ENCODE measurements at regions not wholly inside any gene's neighbourhood (a gene's known extent, or its start where the extent isn't known, plus 50 kb on each side); places are given as distances from the start of the nearest gene placed in this dataset.
"Not testable (repeated sequence)": the region's sequence is repeated elsewhere in the genome, so short reads cannot be mapped to it uniquely, and the experiment has no call there.

DNA sequence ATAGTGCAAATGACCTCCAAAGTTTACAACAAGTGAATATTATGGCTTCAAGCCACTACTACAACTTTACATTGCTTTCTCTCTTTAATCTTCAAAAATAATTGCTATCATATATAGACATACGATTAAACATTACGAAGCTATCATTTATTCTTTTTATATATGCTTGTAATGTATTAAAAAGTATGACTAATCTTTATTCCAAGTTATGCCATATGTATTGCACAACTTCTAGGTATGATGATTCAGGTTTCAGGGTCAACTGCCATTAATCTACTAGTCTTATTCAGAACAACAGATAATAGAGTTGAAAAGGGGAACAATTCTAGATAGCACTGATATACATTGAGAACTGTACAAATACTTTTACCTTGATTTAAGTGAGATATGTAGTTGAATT, 506.2 kb upstream of the TMEFF2 start:
- intact Hi-C loops (cut with DNase I): no loop called here
- DNase-seq: no peak
- no peak overlapping the region for H3K27ac ChIP-seq (ENCODE audit: low read length)
- 59% methylated on average over 2 of the region's 2 CpGs for WGBS
- H3K4me3 ChIP-seq (ENCODE audit: low read length): no peak overlapping the region
- ATAC-seq: no peak
- no peaks in the 10 kb centered on the region for H3K4me1 ChIP-seq (ENCODE audit: control insufficient read depth, insufficient read depth, low read length)
- no peaks in the 10 kb centered on the region for H3K9me3 ChIP-seq (ENCODE audit: control insufficient read depth, low read length)
- H3K27me3 ChIP-seq (ENCODE audit: control insufficient read depth, insufficient read depth): no peaks in the 10 kb centered on the region

DNA sequence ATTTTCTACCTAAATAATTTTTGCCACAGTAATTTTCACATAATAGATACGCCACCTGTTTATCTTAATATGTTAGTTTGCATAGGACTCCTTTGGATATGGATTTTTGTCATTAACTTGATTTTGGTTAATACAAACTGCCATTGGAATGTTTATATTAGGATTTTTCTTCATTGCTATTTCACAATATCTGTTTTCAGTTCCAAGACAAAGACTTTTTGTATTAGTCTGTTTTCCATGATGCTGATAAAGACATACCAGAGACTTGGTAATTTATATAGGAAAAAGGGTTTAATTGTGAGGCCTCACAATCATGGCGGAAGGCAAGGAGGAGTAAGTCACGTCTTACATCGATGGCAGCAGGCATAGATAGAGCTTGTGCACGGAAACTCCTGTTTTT, 503.1 kb upstream of the TMEFF2 start:
- ATAC-seq (no peak), DNase-seq (no peak)
- H3K4me3 ChIP-seq (ENCODE audit: low read length): no peak overlapping the region
- no peaks in the 10 kb centered on the region for H3K27me3 ChIP-seq (ENCODE audit: control insufficient read depth, insufficient read depth)
- H3K4me1 ChIP-seq (ENCODE audit: control insufficient read depth, insufficient read depth, low read length): no peaks in the 10 kb centered on the region
- H3K27ac ChIP-seq (ENCODE audit: low read length): no peak overlapping the region
- WGBS: 75% methylated on average over 5 of the region's 5 CpGs
- H3K9me3 ChIP-seq (ENCODE audit: control insufficient read depth, low read length): no peaks in the 10 kb centered on the region
- intact Hi-C loops (cut with DNase I): no loop called here

GRCh38 chr2:192696857-192697256, 502.1 kb upstream of the TMEFF2 start:
- intact Hi-C loops (cut with DNase I): no loop called here
- Histone ChIP-seq H3K4me3 (ENCODE audit: low read length) (no peak overlapping the region), H3K27me3 (ENCODE audit: control insufficient read depth, insufficient read depth) (no peaks in the 10 kb centered on the region), H3K9me3 (ENCODE audit: control insufficient read depth, low read length) (no peaks in the 10 kb centered on the region), H3K4me1 (ENCODE audit: control insufficient read depth, insufficient read depth, low read length) (no peaks in the 10 kb centered on the region), H3K27ac (ENCODE audit: low read length) (no peak overlapping the region)
- no peak for DNase-seq
- no peak for ATAC-seq
- 74% methylated on average over 3 of the region's 3 CpGs for WGBS

- H3K27ac ChIP-seq (ENCODE audit: low read length): no peak overlapping the region
- no peaks in the 10 kb centered on the region for H3K4me1 ChIP-seq (ENCODE audit: control insufficient read depth, insufficient read depth, low read length)
- H3K27me3 ChIP-seq (ENCODE audit: control insufficient read depth, insufficient read depth): no peaks in the 10 kb centered on the region
- WGBS: 54% methylated on average over 3 of the region's 3 CpGs
- no peak overlapping the region for H3K4me3 ChIP-seq (ENCODE audit: low read length)
- ATAC-seq (no peak), DNase-seq (no peak)
- intact Hi-C loops (cut with DNase I): no loop called here
- H3K9me3 ChIP-seq (ENCODE audit: control insufficient read depth, low read length): no peaks in the 10 kb centered on the region
These were observed 492.3 kb upstream of the TMEFF2 start for GRCh38 chr2:192687015-192687414.

GRCh38 chr2:192682511-192682910, 487.8 kb upstream of the TMEFF2 start:
- WGBS: 96% methylated on average over 27 of the region's 27 CpGs
- ATAC-seq; H3K27me3 ChIP-seq (ENCODE audit: control insufficient read depth, insufficient read depth); H3K27ac ChIP-seq (ENCODE audit: low read length); H3K9me3 ChIP-seq (ENCODE audit: control insufficient read depth, low read length); H3K4me3 ChIP-seq (ENCODE audit: low read length); DNase-seq; intact Hi-C loops (cut with DNase I); H3K4me1 ChIP-seq (ENCODE audit: control insufficient read depth, insufficient read depth, low read length): not testable (repeated sequence)

GRCh38 chr2:192675681-192676080, 480.9 kb upstream of the TMEFF2 start:
- H3K4me1 ChIP-seq (ENCODE audit: control insufficient read depth, insufficient read depth, low read length): no peaks in the 10 kb centered on the region
- DNase-seq (no peak), ATAC-seq (no peak)
- intact Hi-C loops (cut with DNase I): no loop called here
- no peaks in the 10 kb centered on the region for H3K9me3 ChIP-seq (ENCODE audit: control insufficient read depth, low read length)
- no peaks in the 10 kb centered on the region for H3K27me3 ChIP-seq (ENCODE audit: control insufficient read depth, insufficient read depth)
- no peak overlapping the region for H3K27ac ChIP-seq (ENCODE audit: low read length)
- 84% methylated on average over 5 of the region's 5 CpGs for WGBS
- no peak overlapping the region for H3K4me3 ChIP-seq (ENCODE audit: low read length)

DNA sequence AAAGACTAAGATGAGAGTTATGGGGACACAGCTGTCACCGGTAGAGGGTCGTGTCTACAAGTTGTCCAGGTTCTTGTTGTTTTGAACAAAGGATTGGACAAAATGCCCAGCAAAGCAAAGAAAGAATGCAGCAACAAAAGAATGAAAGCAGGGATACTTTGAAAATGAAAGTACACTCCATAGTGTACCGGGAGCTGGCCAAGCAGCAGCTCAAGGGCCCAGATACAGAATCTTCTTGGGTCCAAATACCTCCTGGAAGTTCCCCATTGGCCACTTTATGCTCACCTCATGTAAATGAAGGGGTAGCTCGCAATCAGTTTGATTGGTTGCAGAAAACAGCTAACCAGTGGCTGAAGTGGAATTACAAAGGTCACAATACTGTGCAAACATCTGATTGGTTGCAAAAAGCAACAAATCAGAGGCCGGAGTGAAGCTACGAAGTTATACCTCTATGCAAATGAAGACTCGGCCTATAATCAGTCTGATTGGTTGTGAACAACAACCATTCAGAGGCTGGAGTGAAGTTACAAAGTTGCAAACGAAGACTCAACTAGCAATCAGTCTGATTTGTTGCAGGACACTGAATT, 474.9 kb upstream of the TMEFF2 start:
- H3K9me3 ChIP-seq (ENCODE audit: control insufficient read depth, low read length): no peaks in the 10 kb centered on the region
- H3K27me3 ChIP-seq (ENCODE audit: control insufficient read depth, insufficient read depth): no peaks in the 10 kb centered on the region
- intact Hi-C loops (cut with DNase I): no loop called here
- no peaks in the 10 kb centered on the region for H3K4me1 ChIP-seq (ENCODE audit: control insufficient read depth, insufficient read depth, low read length)
- no peak overlapping the region for H3K27ac ChIP-seq (ENCODE audit: low read length)
- no peak for DNase-seq
- H3K4me3 ChIP-seq (ENCODE audit: low read length): no peak overlapping the region
- ATAC-seq: no peak
- 84% methylated on average over 8 of the region's 8 CpGs for WGBS

- H3K27me3 ChIP-seq (ENCODE audit: control insufficient read depth, insufficient read depth); H3K9me3 ChIP-seq (ENCODE audit: control insufficient read depth, low read length); H3K27ac ChIP-seq (ENCODE audit: low read length); H3K4me1 ChIP-seq (ENCODE audit: control insufficient read depth, insufficient read depth, low read length); ATAC-seq; DNase-seq; intact Hi-C loops (cut with DNase I); H3K4me3 ChIP-seq (ENCODE audit: low read length): not testable (repeated sequence)
- WGBS: 78% methylated on average over 4 of the region's 4 CpGs
These were observed 465.8 kb upstream of the TMEFF2 start for GRCh38 chr2:192660555-192660954.

DNA sequence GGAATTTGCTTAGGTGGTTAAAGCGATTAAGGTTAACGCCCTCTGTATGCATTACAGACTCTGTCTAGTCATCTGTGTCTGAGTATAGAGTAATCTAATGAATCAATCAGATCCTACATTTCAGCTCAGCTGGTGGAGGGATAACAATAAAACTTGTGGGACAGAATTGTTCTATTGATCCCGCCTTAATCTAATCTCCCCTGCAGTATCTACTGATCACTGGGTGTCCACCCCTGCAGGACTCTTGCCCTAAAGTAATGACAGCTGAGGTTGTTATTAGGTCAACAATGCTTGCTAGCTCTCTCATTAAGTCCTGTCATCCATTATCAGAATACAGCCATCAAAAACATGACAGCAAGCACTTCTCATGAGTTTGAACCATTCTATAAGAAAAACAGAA, 462.6 kb upstream of the TMEFF2 start:
- Histone ChIP-seq H3K9me3 (ENCODE audit: control insufficient read depth, low read length) (peaks cover 1% of the 10 kb centered on the region), H3K4me3 (ENCODE audit: low read length) (no peak overlapping the region), H3K27ac (ENCODE audit: low read length) (no peak overlapping the region), H3K27me3 (ENCODE audit: control insufficient read depth, insufficient read depth) (no peaks in the 10 kb centered on the region), H3K4me1 (ENCODE audit: control insufficient read depth, insufficient read depth, low read length) (no peaks in the 10 kb centered on the region)
- no peak for DNase-seq
- ATAC-seq: no peak
- intact Hi-C loops (cut with DNase I): no loop called here
- 82% methylated on average over 3 of the region's 3 CpGs for WGBS

GRCh38 chr2:192655916-192656315, 461.2 kb upstream of the TMEFF2 start:
- Histone ChIP-seq H3K4me1 (ENCODE audit: control insufficient read depth, insufficient read depth, low read length) (no peaks in the 10 kb centered on the region), H3K27me3 (ENCODE audit: control insufficient read depth, insufficient read depth) (no peaks in the 10 kb centered on the region), H3K9me3 (ENCODE audit: control insufficient read depth, low read length) (peaks cover 1% of the 10 kb centered on the region), H3K4me3 (ENCODE audit: low read length) (no peak overlapping the region), H3K27ac (ENCODE audit: low read length) (no peak overlapping the region)
- intact Hi-C loops (cut with DNase I): no loop called here
- no peak for DNase-seq
- no peak for ATAC-seq
- 58% methylated on average over 3 of the region's 3 CpGs for WGBS

DNA sequence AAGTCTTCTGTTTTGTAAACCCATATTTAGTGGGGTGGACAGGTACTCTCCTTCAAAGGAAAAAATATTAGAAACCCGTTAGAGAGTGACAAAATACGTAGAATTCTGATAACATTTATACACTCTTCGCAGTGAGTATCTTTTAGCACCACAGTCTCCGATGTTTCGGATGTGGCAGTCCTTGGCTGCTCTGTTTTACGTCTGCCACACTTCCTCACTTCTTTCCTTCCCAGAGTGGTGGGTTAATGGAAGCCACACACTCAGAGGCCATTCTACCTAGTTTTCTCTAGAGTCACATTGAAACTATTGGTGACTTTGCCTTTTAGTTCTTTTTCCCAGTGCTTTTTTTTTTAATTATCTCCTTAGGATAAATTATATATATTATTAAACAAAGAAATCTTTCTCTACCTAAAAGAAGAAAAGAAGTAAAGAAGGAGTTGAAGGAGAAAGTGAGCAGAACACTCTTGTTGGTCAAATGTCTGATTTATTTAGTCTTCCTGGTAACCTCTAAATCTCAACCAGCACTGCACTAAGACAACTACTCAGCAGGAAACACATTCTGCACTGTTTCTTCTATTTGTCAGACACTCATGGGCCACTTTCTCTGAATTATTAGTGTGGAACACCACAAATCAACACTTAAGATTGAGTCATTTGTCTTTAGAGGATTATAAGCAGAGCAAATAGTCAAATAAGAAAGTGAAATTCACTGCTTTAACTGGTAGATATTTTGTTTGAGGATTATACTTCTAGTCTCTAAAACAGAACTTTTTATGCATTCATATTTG, 451.3 kb upstream of the TMEFF2 start:
- H3K4me1 ChIP-seq (ENCODE audit: control insufficient read depth, insufficient read depth, low read length): no peaks in the 10 kb centered on the region
- ATAC-seq (no peak), DNase-seq (no peak)
- intact Hi-C loops (cut with DNase I): no loop called here
- H3K27ac ChIP-seq (ENCODE audit: low read length): no peak overlapping the region
- no peaks in the 10 kb centered on the region for H3K27me3 ChIP-seq (ENCODE audit: control insufficient read depth, insufficient read depth)
- WGBS: 30% methylated on average over 6 of the region's 6 CpGs
- no peak overlapping the region for H3K4me3 ChIP-seq (ENCODE audit: low read length)
- H3K9me3 ChIP-seq (ENCODE audit: control insufficient read depth, low read length): no peaks in the 10 kb centered on the region
